GM21786 (cell line): ENCODE measurements at regions not wholly inside any gene's neighbourhood (a gene's known extent, or its start where the extent isn't known, plus 50 kb on each side); places are given as distances from the start of the nearest gene placed in this dataset.
"Not testable (repeated sequence)": the region's sequence is repeated elsewhere in the genome, so short reads cannot be mapped to it uniquely, and the experiment has no call there.

Experiments
- ATAC-seq: cut with Tn5 transposase; IDR thresholded peaks from one replicate; pipeline ENCODE4 v1.9.1; 2021; ENCODE audit not compliant: unreplicated experiment

DNA sequence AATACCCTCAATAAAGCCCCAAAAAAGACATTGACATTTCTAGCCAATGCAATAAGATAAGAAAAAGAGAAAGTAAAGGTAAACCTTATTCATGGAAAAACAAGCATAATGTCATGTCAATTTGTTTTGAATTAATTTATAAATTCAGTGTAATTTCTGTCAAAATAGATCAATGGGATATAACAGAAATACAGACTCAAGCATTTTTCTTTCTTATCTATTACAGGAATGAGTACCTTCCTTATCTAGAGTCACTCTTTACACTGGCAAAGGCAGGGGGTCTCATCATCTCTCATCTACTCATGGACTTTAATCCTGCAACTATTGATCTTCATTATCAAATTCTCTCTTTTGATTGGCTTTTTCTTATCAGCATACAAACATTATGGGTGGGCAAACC is 127.1 kb upstream of the SHH start:
- ATAC-seq, result no peak

DNA sequence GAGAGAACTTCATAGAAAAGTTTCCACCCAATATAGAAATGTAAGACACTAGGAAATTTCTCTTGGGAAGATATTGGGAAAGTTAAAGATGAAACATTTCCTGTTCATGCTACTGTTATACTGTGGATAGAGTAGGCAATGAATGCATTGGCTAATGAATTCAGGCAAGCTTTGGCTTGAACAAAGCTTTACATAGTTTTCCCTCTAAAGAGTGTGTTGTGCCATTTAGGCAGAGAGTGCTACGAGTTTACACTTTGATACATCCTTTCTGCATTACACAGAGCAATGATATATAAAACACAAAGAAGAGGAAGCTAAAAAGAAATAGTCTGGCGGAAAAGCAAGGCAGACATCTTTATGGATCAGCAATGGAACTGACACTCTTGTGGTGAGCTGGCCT is 125.9 kb upstream of the SHH start:
- no peak for ATAC-seq

DNA sequence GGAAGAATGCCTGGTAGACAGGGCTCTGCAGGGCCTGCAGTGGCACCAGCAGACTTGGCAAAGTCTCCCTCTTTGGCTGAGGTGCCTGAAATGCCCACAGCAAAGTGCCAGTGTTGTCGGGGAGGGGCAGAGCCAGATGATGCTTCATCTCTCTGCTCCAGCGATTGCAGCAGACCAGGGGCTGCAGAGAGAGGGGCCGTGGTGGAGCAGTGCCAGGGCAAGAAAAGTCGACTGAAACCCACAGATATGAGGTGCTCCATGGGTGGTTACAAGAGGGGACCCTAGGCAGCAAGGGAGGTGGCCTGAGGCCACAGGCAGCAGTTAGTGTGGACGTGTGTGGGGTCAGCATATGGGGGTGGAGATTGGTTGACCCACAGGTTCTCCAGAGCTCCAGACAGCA is 123.5 kb upstream of the SHH start:
- no peak for ATAC-seq

DNA sequence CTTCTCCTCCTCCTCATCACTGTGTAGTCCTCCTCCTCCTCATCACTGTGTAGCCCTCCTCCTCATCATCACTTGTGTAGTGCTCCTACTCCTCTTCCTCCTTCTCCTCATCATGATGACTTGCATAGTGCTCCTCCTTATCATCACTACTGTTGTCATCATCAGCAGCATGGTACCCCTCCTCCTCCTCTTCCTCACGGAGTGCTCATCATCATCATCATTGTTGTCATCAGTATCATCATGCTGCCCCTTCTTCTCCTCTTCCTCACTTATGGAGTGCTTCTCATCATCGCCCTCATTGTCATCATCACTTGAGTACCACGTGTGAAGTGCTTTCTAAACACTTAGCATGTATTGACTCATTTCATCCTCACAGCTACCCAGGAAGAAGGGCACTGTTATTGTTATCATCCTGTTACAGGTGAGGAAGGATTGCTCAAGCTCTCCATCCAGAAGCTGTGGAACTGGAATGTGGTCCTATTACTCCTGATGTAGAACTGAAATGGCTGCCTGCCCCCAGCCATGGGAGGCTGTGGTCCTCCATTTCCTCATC is 122.8 kb upstream of the SHH start:
- no peak for ATAC-seq

DNA sequence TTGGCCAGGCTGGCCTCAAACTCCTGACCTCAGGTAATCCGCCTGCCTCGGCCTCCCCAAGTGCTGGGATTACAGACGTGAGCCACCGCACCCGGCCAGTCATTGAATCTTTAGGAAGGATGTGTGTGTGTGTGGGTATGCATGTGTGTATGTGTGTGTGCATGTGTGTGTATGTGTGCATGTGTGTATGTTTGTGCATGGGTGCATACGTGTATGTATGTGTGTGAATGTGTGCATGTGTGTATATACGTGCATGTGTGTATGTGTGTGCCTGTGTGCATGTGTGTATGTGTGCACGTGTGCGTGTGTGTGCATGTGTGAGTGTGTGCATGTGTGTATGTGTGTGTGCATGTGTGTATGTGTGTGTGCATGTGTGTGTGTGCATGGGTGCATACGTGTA is 120.1 kb upstream of the SHH start:
- ATAC-seq, result not testable (repeated sequence)

DNA sequence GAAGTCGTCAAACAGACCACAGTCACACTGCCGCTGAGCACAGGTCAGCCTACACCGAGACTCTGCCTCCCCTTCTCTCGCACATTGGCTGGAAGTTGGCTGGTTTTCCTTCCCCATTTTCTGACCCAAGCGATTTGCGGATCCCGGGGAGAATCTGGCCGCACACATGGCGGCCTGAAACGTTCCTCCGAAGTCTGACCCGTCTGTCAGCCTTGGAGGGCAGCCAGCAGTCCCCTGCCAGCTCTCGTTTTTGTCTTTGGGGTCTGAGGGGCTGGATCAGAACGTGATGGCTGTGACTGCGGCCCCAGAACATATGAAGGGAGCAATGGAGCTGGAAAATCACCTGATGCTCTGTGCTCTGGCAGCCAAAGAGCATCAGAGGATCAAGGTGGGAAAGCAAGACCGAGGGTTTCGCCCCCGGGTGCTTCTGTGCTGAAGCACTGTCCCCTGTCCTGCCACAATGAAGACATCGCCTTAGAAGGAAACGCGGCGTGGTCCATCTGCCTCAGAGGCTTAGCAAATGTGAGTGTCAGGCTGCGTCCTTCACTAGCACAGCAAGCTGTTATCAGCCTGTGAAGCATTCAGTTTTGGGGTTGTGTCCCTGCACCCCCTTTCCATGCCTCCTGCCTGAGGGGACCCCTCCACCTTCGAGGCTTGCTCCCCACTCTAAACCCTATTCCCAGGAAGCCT is 119.3 kb upstream of the SHH start:
- no peak for ATAC-seq

DNA sequence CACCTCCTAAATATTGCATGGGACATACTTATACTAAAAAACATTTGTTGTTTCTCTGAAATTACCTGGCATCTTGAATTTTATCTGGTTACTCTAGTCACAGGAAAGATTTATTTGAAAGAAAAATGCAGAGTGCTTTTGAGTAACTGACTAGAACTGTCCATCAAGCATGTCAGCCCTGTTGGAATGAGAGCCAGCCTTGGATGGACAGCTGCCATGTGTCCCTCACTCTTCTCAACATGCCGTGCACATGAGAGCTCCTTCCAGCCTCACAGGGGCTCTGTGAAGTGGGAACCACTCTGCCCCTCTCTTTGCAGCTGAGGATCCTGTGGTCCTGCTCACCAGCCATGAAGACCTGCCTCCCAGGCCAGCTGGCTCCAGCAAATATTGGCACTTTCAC is 118.3 kb upstream of the SHH start:
- no peak for ATAC-seq

DNA sequence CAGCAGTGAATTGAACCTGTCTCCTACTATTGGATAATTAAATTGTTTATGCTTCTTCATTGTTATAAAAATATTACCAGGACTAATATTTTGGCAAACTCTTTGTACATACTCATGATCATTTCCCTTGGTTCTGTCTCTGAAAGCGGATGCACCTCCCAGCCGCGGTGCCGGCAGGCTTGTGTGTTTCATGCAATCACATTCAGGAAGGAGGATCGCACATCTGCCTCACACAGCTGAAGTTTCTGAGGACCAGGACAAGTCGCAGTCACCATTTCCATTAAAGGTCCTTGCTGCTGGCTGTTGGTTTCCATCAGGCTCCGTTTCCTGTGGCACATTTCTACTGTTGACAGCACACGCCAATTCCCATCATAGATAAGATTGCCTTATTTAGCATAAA is 117.8 kb upstream of the SHH start:
- ATAC-seq, result no peak

DNA sequence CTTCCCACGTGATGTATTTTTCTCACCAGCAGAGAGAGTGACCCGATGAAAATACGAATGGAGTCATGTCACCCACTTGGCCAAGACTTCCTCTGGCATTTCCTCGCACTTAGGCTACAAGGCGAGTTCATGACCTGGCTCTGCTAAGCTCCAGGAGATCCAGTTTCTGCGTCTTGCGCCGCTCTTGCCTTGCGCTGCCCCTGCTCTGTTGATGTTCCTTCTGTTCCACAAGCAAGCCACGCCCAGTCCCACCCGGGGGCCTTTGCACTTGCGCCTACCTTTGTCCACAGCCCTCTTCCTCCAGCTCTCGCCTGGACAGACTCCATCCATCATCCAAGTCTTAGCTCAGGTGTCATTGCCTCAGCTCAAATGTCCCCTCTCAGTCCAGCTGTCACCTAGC is 116.3 kb upstream of the SHH start:
- ATAC-seq, result no peak

DNA sequence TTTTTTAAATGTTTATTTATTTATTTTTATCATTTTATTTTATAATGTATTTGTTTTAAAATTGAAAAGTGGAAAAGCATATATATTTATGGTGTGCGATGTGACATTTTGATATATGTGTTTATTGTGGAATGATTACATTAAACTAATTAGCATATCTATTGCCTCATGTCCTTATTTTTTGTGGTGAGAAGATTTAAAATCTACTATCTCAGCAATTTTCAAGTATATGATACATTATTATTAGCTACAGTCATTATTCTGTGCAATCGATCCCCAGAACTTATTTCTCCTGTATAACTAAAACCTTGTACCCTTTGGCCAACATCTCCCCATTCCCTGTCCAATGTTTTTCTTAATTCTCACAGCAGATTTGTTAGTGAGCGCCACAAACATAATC is 115.6 kb upstream of the SHH start:
- no peak for ATAC-seq

DNA sequence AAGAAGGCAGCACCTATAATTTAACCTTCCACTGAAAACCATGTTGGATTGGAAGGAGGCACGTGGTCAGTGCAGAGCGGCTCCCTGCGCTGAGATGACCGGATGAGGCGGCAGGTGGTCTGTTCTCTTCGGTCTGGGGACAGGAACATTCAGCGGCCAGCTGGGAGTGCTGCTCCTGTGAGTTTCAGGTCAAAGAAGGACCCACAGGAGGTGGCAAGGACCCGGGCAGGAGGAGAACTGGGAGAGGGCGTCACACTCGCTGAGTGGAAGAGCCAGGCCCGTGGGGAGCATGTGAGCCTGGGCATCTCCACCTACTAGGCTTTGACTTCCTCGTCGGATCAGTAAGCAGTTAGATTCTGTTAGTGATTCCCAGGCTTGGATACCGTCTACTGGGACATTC is 113.4 kb upstream of the SHH start:
- no peak for ATAC-seq

DNA sequence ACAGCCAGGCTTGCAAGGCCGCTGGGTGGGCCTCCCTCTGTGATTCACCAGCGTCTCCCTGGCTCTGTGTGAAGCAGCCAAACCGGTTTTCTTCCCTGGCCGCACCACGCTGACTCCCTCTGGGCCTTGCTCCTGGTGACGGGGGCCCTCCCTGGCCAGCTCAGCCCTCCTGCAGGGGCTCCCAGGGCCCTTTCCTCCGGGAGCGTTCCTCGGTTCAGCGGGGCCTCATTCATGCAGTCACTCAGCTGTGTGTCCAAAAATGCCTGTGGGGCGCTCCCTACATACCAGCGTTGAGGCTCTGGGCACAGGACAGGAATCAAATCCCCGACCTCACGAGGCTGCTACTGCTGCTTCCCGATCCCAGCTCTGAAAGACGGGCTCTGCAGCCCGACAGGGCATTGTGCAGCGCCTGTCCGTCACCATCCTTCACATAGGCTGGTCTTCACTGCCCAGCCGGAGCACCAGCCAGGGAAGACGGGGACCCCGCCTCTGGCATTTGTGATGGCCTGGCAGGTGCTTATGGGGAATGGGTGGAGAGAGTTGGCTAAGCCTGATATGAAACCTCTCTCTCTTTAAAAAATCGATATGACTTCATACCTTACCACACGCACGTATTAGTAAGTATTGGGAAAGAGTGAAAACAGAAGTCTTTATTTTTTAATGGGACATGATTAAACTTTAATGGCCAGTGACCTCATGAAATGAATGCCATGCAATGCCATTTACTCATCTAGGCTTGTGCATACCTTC is 110.0 kb upstream of the SHH start:
- ATAC-seq, result no peak

DNA sequence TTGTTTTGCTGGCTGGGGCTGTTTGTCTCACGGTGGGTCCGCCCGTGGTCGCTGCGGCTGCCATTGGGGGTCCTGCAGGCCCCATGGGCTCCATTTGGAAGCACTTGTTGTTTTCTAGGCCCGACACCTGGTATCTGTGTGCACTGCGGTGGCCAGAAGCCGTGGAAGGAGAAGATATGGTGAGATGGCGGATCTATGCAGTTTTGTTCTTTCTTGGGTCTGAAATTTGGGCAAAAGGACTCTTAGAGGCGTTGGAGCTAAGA is 109.5 kb upstream of the SHH start:
- ATAC-seq, result no peak

DNA sequence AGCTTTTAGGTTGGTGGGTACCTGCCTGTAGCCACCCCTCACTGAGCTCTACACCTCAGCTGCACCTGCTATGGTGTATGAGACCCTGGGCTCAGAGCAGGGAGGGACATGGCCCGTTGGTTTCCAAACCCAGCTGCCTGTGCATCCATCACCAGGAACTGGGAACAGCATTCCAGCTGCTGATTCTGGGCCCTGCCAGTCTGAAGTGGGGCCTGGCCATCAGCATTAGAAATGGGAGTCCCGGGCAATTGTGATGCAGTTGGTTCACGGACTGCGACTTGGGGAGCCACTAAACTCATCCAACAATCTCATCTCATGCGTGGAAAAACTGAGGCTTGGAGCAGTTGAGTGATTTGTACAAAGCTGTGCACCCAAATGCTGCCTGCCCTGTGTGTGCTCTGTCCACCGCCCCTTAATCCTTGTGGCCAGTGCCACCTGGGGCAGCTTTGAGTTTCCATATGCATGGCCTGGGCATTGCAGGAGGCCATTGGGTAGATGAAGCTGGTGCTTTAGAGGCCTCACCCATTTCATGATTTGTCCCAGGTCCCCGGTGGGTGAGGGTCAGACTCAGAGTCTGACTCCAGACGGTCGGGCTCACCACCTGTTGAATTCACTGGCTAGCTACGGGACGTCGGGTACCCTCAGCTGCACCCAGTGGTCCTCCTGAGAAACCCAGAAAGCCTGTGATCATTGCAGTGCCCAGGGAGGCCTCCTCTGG is 109.0 kb upstream of the SHH start:
- no peak for ATAC-seq

DNA sequence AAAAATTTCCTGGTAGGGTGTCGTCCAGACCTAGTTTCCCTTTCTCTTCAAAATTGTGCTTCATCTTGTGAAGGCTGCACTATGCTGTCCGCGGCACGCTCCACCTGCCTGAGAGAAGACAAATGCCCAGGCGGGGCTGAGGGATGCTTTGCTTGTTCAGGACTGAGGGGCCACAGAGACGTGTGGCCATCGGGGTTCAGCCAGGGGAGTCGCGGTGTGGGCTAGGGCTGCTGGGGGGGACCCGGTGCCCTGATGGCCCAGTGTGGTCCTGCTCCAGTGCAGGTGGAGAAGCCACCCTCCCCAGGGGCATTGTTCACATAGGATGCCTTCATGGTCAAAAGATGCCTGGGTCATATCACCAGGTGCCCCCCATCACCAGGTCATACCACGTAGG is 107.8 kb upstream of the SHH start:
- no peak for ATAC-seq

DNA sequence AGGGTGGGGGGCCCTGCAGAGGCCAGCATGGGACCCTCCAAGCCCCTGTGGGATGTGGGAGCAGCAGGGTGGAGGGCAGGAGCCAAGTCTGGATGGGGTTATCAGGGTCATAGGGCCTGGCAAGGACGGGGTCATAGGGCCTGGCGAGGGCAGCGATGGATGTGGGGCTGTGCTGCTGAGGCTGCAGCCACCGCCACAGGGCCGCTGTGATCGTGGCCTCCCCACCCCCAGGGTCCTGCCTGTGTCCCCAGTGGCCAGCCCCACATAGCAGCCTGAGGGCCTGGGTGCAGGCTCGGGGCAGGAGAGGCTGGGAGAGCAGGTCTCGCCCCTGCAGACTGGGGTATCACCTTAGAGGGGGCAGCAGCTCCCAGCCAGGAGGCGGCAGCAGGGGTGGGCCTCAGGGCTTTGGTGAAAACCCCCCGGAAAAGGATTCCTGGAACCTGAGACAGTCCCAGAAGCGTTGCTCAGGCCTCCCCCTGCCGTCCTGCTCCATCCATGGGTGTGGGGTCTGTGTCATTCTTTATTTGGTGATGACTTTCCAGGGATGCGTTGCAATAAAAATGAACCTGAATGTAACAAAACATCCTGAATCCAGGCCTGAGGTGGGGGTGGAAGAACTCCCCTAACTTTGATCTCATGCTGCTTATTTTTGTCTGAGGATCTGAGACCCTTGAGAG is 107.3 kb upstream of the SHH start:
- ATAC-seq, result no peak

DNA sequence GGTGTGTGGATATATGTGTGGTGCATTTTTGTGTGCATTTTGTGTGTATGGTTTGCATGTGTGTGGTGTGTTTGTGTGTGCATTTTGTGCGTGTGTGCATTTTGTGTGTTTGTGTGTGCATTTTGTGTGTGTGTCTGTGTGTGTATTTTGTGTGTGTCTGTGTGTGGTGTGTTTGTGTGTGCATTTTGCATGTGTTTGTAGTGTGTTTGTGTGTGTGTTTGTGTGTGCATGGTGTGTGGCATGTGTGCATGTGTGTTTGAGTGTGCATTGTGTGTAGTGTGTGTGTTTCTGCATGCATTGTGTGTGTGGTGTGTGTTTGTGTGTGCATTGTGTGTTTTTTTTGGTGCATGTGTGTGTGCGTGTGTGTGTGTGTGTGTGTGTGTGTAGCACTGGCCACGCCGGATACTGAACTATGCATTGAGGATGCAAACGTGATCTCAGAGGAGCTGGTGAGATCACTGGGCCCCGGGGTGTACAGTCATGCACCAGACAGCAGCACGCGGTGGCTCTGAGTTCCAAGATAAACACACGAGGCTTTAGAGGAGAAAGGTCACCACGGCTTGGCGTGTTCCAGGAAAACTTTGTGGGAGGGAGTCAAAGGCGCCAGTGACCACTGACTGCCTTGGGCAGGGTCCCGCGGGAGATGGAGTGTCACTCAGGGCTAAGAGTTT is 106.6 kb upstream of the SHH start:
- no peak for ATAC-seq

DNA sequence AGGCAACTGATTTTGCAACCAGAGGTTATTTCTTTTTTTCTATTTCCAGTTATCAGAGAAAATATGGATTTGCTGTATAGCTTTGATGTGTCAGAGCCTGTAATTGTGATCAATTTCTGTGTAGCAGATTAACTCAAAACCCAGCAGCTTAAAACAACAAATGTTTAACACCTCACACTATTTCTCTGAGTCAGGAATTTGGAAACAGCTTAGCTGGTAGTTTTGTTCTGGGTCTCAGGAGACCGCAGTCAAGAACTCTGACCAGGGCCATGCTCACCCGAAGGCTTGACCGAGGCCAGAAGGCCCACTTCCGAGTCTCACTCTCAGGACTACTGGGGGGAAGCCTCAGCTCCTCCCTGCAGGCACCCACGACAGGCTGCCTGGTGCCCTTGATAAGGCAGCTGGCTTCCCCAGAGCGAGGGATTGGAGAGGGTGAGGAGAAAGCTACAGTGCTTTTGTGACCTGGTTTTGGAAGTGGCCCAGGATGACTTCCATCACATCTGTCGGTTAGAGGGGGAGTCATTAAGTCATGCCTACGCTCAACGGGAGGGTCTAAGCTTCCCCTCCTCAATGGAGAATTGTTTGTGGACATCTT is 105.7 kb upstream of the SHH start:
- no peak for ATAC-seq

DNA sequence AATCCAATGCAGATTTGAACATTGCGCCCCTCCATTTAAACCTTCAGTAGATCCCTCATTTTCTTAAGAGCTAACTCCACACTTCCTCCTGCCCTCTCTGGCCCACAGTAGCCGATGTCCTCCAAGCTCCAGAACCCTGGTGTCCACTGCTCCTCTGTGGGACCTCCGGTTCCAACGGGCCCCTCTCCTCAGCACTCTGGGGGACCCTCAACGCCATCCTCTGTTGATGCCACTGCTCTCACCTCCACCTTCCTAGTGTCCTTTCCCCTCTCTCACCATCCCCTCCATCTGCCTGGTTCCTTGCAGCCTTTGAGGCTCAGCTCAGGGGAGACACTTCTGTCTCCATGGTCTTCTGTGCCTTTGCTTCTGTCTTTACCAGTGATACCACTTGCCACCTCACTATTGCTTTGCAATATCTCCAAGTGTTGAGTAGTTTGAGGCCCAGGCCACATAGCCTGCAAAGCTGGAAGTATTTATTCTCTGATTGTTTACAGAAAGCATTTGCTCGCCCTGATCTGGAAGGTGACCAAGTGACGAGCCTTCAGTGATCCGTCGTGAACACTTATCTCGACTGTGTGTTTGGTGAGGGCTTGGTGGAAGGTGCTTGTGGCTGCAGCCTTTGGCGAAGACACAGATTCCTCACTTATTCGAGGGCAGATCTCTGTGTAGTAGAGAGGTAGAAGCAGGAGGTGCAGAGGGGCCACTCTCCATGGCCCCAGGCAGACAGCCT is 104.8 kb upstream of the SHH start:
- ATAC-seq, result no peak

DNA sequence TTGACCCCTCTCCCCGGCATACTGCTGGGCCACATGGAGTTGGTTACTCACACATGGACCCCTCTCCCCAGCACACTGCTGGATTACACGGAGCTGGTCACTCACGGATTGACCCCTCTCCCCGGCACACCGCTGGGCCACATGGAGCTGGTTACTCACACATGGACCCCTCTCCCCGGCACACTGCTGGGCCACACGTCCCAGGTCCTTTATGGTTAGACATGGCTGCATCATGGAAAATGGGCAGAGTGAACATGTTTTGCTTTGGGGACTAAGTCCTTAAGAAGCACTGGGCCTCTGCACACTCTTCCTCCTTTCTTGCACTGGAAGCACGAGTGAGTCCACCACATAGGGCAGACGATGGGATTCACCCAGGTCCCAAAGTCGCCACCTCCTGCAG is 102.1 kb upstream of the SHH start:
- ATAC-seq, result no peak
